Stomach (tissue), 8 donors: ENCODE measurements at regions not wholly inside any gene's neighbourhood (a gene's known extent, or its start where the extent isn't known, plus 50 kb on each side); places are given as distances from the start of the nearest gene placed in this dataset.

Experiments
- DNase-seq, 2 donors: peaks; one replicate each; pipeline versions ENCODE4 v3.0.0 to v3.0.0-alpha.2; 2013 to 2019
- H3K27ac ChIP-seq, 5 donors: fragments of 200-600 bp in 4 of 5; sonication (generic) in 4 of 5; one replicate each; pipeline ENCODE4 v1.5.1; 2013 to 2019; ENCODE audit warnings: mild to moderate bottlenecking in 1 of 5, moderate library complexity in 1 of 5
- H3K27me3 ChIP-seq, 3 donors: fragments of 200-600 bp; sonication (generic); one replicate each; pipeline ENCODE4 v1.5.1; 2017 to 2019; ENCODE audit warnings: mixed run types in 1 of 3
- H3K36me3 ChIP-seq, 4 donors: fragments of 200-600 bp; sonication (generic); 1 replicate in 3 of 4; 2 replicates in 1 of 4; pipeline ENCODE4 v1.5.1; 2016 to 2019
- H3K4me1 ChIP-seq, 4 donors: fragments of 200-600 bp; sonication (generic); one replicate each; pipeline ENCODE4 v1.5.1; 2016 to 2019
- H3K4me3 ChIP-seq, 4 donors: fragments of 200-600 bp; sonication (generic) in 3 of 4; one replicate each; pipeline ENCODE4 v1.5.1; 2016 to 2019; ENCODE audit warnings: mild to moderate bottlenecking in 1 of 4
- H3K9me3 ChIP-seq, 4 donors: fragments of 200-600 bp; sonication (generic); one replicate each; pipeline ENCODE4 v1.5.1; 2016 to 2019
- CTCF ChIP-seq, 7 experiments: fragments of 450-650 bp in 4 of 7; fragments of 200-600 bp in 3 of 7; sonication (generic) in 3 of 7; IDR thresholded peaks; one replicate each; pipeline ENCODE4 v1.5.1; 2016 to 2019; ENCODE audit warnings: antibody characterized with exemption in 7 of 7, control low read depth in 2 of 7, mild to moderate bottlenecking in 1 of 7
- EP300 ChIP-seq: sonication (generic); formaldehyde crosslinking; IDR thresholded peaks from one replicate; pipeline ENCODE4 v1.6.1; 2017; ENCODE audit warnings: antibody characterized with exemption
- POLR2A ChIP-seq, 4 donors: fragments of 450-650 bp; IDR thresholded peaks; one replicate each; pipeline ENCODE4 v1.6.1; 2016; ENCODE audit warnings: antibody characterized with exemption in 4 of 4, control low read depth in 2 of 4, mild to moderate bottlenecking in 1 of 4, moderate library complexity in 1 of 4
- POLR2AphosphoS5 ChIP-seq, 3 donors: sonication (generic); formaldehyde crosslinking; IDR thresholded peaks; one replicate each; pipeline ENCODE4 v1.6.1; 2016; ENCODE audit warnings: antibody characterized with exemption in 3 of 3
- WGBS, 5 donors: extraction: QIAGEN DNeasy Blood & Tissue Kit in 3 of 5; methylation state at CpG; one replicate each; pipeline versions ENCODE4 v1.1.5 to v1.1.7; 2013 to 2018; 5-methylcytosine and 5-hydroxymethylcytosine counted together
- intact Hi-C: fragments of 100-400 bp; cut with DNase I; formaldehyde crosslinking; loops from one replicate; pipeline ENCODE4 v1.15.1; 2023; ENCODE audit warnings: low total_unique reads
- donor health status: healthy with polysubstance abuse.
- donor health status: Bipolar disorder and iron deficiency.
- donor health status: healthy.

- H3K4me3 ChIP-seq: no peak overlapping the region
- intact Hi-C loops: no loop called here
- no peak for TF ChIP-seq EP300
- no peak for TF ChIP-seq POLR2A (IDR thresholded peaks at IDR 0.05)
- no peak for TF ChIP-seq CTCF (IDR thresholded peaks at IDR 0.05)
- no peak for TF ChIP-seq POLR2AphosphoS5 (IDR thresholded peaks at IDR 0.05)
- no peaks in the 10 kb centered on the region for H3K36me3 ChIP-seq
- 67 to 92% (median 74%) methylated on average over 1 of the region's 1 CpG for WGBS, 5 donors
- no peaks in the 10 kb centered on the region for H3K27me3 ChIP-seq
- H3K27ac ChIP-seq: no peak overlapping the region
- peaks cover 0 to 2% (median under 1%) of the 10 kb centered on the region in 4 donors for H3K9me3 ChIP-seq
- no peaks in the 10 kb centered on the region for H3K4me1 ChIP-seq
- no peak for DNase-seq
Observed at GRCh38 chr13:94776956-94777355, 64.6 kb upstream of the SOX21 start.

- Histone ChIP-seq H3K4me3 (no peak overlapping the region), H3K27ac (no peak overlapping the region), H3K36me3 (no peaks in the 10 kb centered on the region), H3K4me1 (no peaks in the 10 kb centered on the region), H3K27me3 (no peaks in the 10 kb centered on the region), H3K9me3 (no peaks in the 10 kb centered on the region)
- 83 to 93% (median 92%) methylated on average over 8 to 11 of the region's 11 CpGs for WGBS, 5 donors
- no peak for DNase-seq
- intact Hi-C loops: no loop called here
- TF ChIP-seq EP300 (no peak), POLR2AphosphoS5 (IDR thresholded peaks at IDR 0.05) (no peak), CTCF (IDR thresholded peaks at IDR 0.05) (no peak), POLR2A (IDR thresholded peaks at IDR 0.05) (no peak)
Observed at GRCh38 chr13:94776300-94776699, 64.0 kb upstream of the SOX21 start.

- no peak overlapping the region for H3K27ac ChIP-seq
- no peaks in the 10 kb centered on the region for H3K4me1 ChIP-seq
- DNase-seq: no peak
- no peaks in the 10 kb centered on the region for H3K27me3 ChIP-seq
- H3K36me3 ChIP-seq: no peaks in the 10 kb centered on the region
- intact Hi-C loops: no loop called here
- WGBS, 5 donors: 81 to 87% (median 83%) methylated on average over 7 of the region's 7 CpGs
- no peaks in the 10 kb centered on the region for H3K9me3 ChIP-seq
- TF ChIP-seq EP300 (no peak), POLR2AphosphoS5 (IDR thresholded peaks at IDR 0.05) (no peak), CTCF (IDR thresholded peaks at IDR 0.05) (no peak), POLR2A (IDR thresholded peaks at IDR 0.05) (no peak)
- H3K4me3 ChIP-seq: no peak overlapping the region
Observed at GRCh38 chr13:94765814-94766213, 53.5 kb upstream of the SOX21 start.

- H3K27ac ChIP-seq: no peak overlapping the region
- H3K27me3 ChIP-seq: no peaks in the 10 kb centered on the region
- H3K4me1 ChIP-seq: no peaks in the 10 kb centered on the region
- TF ChIP-seq POLR2AphosphoS5 (IDR thresholded peaks at IDR 0.05) (no peak), POLR2A (IDR thresholded peaks at IDR 0.05) (no peak), EP300 (no peak), CTCF (IDR thresholded peaks at IDR 0.05) (no peak)
- intact Hi-C loops: no loop called here
- no peak overlapping the region for H3K4me3 ChIP-seq
- WGBS, 5 donors: 86 to 92% (median 89%) methylated on average over 2 of the region's 2 CpGs
- no peak for DNase-seq
- no peaks in the 10 kb centered on the region for H3K36me3 ChIP-seq
- no peaks in the 10 kb centered on the region for H3K9me3 ChIP-seq
Observed at GRCh38 chr13:94764576-94765321, 52.4 kb upstream of the SOX21 start.
